H1 (cell line): ENCODE measurements at regions not wholly inside any gene's neighbourhood (a gene's known extent, or its start where the extent isn't known, plus 50 kb on each side); places are given as distances from the start of the nearest gene placed in this dataset.

ENCODE experiments used
- CTCF ChIA-PET: fragments of 300-600 bp; sonication (Branson Sonifier 250); formaldehyde crosslinking; loops from one replicate; lab custom pipeline; 2021; ENCODE audit not compliant: partially characterized antibody; lab: Charles Lee
- POLR2A ChIA-PET: fragments of 300-600 bp; sonication (Branson Sonifier 250); formaldehyde crosslinking; loops from one replicate; lab custom pipeline; 2021; ENCODE audit warnings: inconsistent platforms; ENCODE audit not compliant: partially characterized antibody; lab: Charles Lee
- DNase-seq, 2 experiments: peaks; one replicate each; pipeline versions ENCODE4 v3.0.0 to v3.0.0-alpha.2; 2010 to 2022; ENCODE audit warnings: low spot score in 2 of 2, low read depth in 1 of 2, mixed read lengths in 1 of 2
- FAIRE-seq: peaks from 2 replicates; lab custom pipeline; 2011; peaks lifted over from hg19 to GRCh38; lab: Jason Lieb, UNC
- H2AFZ ChIP-seq: 2 replicates; pipeline ENCODE4 v1.8.1; 2012; ENCODE audit warnings: low read length, inconsistent platforms
- H2AK5ac ChIP-seq: 2 replicates; pipeline ENCODE4 v1.6.1; 2013; ENCODE audit warnings: low read depth, low read length
- H2BK120ac ChIP-seq: replicated peaks from 2 replicates; pipeline ENCODE3; 2013; ENCODE audit warnings: low read depth, low read length, inconsistent platforms
- H2BK12ac ChIP-seq: 2 replicates; pipeline ENCODE4 v1.6.1; 2013; ENCODE audit warnings: low read depth, low read length
- H2BK15ac ChIP-seq: 2 replicates; pipeline ENCODE4 v1.6.1; 2013; ENCODE audit warnings: low read length
- H2BK20ac ChIP-seq: 2 replicates; pipeline ENCODE4 v1.6.1; 2013; ENCODE audit warnings: low read length
- H2BK5ac ChIP-seq: 2 replicates; pipeline ENCODE4 v1.6.1; 2013; ENCODE audit warnings: low read depth, low read length
- H3K14ac ChIP-seq: 2 replicates; pipeline ENCODE4 v1.6.1; 2013; ENCODE audit warnings: inconsistent platforms; ENCODE audit not compliant: insufficient read length
- H3K18ac ChIP-seq: 2 replicates; pipeline ENCODE4 v1.6.1; 2013; ENCODE audit warnings: low read length; ENCODE audit errors: extremely low read depth
- H3K23ac ChIP-seq: 2 replicates; pipeline ENCODE4 v1.6.1; 2013; ENCODE audit warnings: inconsistent platforms; ENCODE audit not compliant: insufficient read length
- H3K23me2 ChIP-seq: 2 replicates; pipeline ENCODE4 v1.6.1; 2013; ENCODE audit warnings: low read depth, low read length
- H3K27ac ChIP-seq: 2 replicates; pipeline ENCODE4 v1.6.1; 2011; ENCODE audit warnings: low read depth, low read length, inconsistent platforms
- H3K27me3 ChIP-seq, 4 experiments: replicated peaks in 1 of 4; 1 replicate in 1 of 4; 2 replicates in 3 of 4; pipeline versions ENCODE4 v1.6.1 to v1.8.1; 2011 to 2013; ENCODE audit warnings: low read length in 3 of 4, mild to moderate bottlenecking in 3 of 4, inconsistent platforms in 2 of 4, mixed read lengths in 2 of 4, moderate library complexity in 1 of 4; ENCODE audit not compliant: control insufficient read depth in 3 of 4, insufficient read depth in 3 of 4; ENCODE audit errors: extremely low read depth in 1 of 4
- H3K36me3 ChIP-seq, 4 experiments: 2 replicates each; pipeline versions ENCODE4 v1.6.1 to v1.8.1; 2011 to 2013; ENCODE audit warnings: mild to moderate bottlenecking in 4 of 4, low read length in 3 of 4, moderate library complexity in 2 of 4, control low read depth in 1 of 4, inconsistent platforms in 1 of 4; ENCODE audit not compliant: insufficient read depth in 4 of 4, control insufficient read depth in 2 of 4
- H3K4ac ChIP-seq: replicated peaks from 2 replicates; pipeline ENCODE3; 2013; ENCODE audit warnings: low read length, low read depth, mixed read lengths, inconsistent platforms; ENCODE audit not compliant: insufficient read length
- H3K4me1 ChIP-seq, 4 experiments: replicated peaks in 1 of 4; 1 replicate in 1 of 4; 2 replicates in 3 of 4; pipeline versions ENCODE4 v1.6.1 to v1.8.1; 2011 to 2013; ENCODE audit warnings: low read length in 3 of 4, inconsistent platforms in 2 of 4, mixed read lengths in 1 of 4; ENCODE audit not compliant: insufficient read depth in 4 of 4, control insufficient read depth in 3 of 4
- H3K4me2 ChIP-seq, 2 experiments: 2 replicates each; pipeline versions ENCODE4 v1.6.1 to v1.8.1; 2011 to 2013; ENCODE audit warnings: low read depth in 2 of 2, low read length in 2 of 2, control low read depth in 1 of 2, inconsistent platforms in 1 of 2, mild to moderate bottlenecking in 1 of 2; ENCODE audit not compliant: insufficient read depth in 1 of 2
- H3K4me3 ChIP-seq, 4 experiments: fragments of 200-600, 300-600 bp in 1 of 4; sonication (generic), shearing (Covaris generic), sonication (Bioruptor Twin) in 1 of 4; 2 replicates each; pipeline versions ENCODE4 v1.5.1 to v1.8.1; 2011 to 2016; ENCODE audit warnings: low read length in 4 of 4, low read depth in 3 of 4, control low read depth in 2 of 4, inconsistent platforms in 2 of 4, mild to moderate bottlenecking in 2 of 4, mixed read lengths in 1 of 4, moderate library complexity in 1 of 4; ENCODE audit not compliant: insufficient read depth in 2 of 4; ENCODE audit errors: extremely low read depth in 1 of 4
- H3K56ac ChIP-seq: replicated peaks from 2 replicates; pipeline ENCODE3; 2013; ENCODE audit warnings: low read depth, mild to moderate bottlenecking, mixed read lengths, low read length, inconsistent platforms; ENCODE audit not compliant: insufficient read length
- H3K79me1 ChIP-seq: 2 replicates; pipeline ENCODE4 v1.6.1; 2013; ENCODE audit warnings: low read depth, low read length, control low read depth
- H3K79me2 ChIP-seq, 2 experiments: 2 replicates each; pipeline versions ENCODE4 v1.6.1 to v1.8.1; 2012 to 2013; ENCODE audit warnings: low read length in 2 of 2, mild to moderate bottlenecking in 2 of 2, inconsistent platforms in 1 of 2; ENCODE audit not compliant: insufficient read depth in 2 of 2, control insufficient read depth in 1 of 2
- H3K9ac ChIP-seq, 4 experiments: replicated peaks in 1 of 4; 1 replicate in 1 of 4; 2 replicates in 3 of 4; pipeline versions ENCODE4 v1.6.1 to v1.8.1; 2011 to 2013; ENCODE audit warnings: low read depth in 3 of 4, low read length in 3 of 4, control low read depth in 2 of 4, mild to moderate bottlenecking in 2 of 4, moderate library complexity in 2 of 4, inconsistent platforms in 1 of 4; ENCODE audit errors: extremely low read depth in 1 of 4
- H3K9me3 ChIP-seq, 2 experiments: 2 replicates each; pipeline versions ENCODE4 v1.6.1 to v1.8.1; 2012 to 2013; ENCODE audit warnings: mild to moderate bottlenecking in 2 of 2, moderate library complexity in 2 of 2, control low read depth in 1 of 2, inconsistent platforms in 1 of 2, low read depth in 1 of 2, low read length in 1 of 2, mixed read lengths in 1 of 2; ENCODE audit not compliant: insufficient read depth in 2 of 2
- H4K20me1 ChIP-seq, 2 experiments: replicated peaks in 1 of 2; 2 replicates each; pipeline versions ENCODE3 to v1.8.1; 2011 to 2013; ENCODE audit warnings: inconsistent platforms in 2 of 2, low read length in 2 of 2, mild to moderate bottlenecking in 1 of 2; ENCODE audit not compliant: insufficient read depth in 2 of 2, control insufficient read depth in 1 of 2
- H4K5ac ChIP-seq: 2 replicates; pipeline ENCODE4 v1.6.1; 2013; ENCODE audit warnings: low read length, low read depth, mixed read lengths, inconsistent platforms; ENCODE audit not compliant: insufficient read length
- H4K8ac ChIP-seq: 2 replicates; pipeline ENCODE4 v1.8.0; 2013; ENCODE audit warnings: mild to moderate bottlenecking, moderate library complexity, low read length, inconsistent platforms; ENCODE audit not compliant: insufficient read depth; ENCODE audit errors: extremely low read depth
- H4K91ac ChIP-seq: replicated peaks from 2 replicates; pipeline ENCODE3; 2013; ENCODE audit warnings: low read length, mixed read lengths, inconsistent platforms; ENCODE audit not compliant: insufficient read length
- CBX5 ChIP-seq: fragments of 300-800, 300-1000 bp; sonication (generic); IDR thresholded peaks from 2 replicates; pipeline ENCODE4 v1.7.1; 2016; ENCODE audit warnings: antibody characterized with exemption, low read length, low read depth
- CHD2 ChIP-seq: IDR thresholded peaks from 2 replicates; pipeline ENCODE4 v1.6.1; 2012; ENCODE audit warnings: low read length, improper control_type of control experiment
- EGR1 ChIP-seq: IDR thresholded peaks from 2 replicates; pipeline ENCODE4 v1.6.1; 2011; ENCODE audit warnings: low read depth, low read length, borderline replicate concordance
- FOSL1 ChIP-seq: IDR thresholded peaks from 2 replicates; pipeline ENCODE4 v1.6.1; 2011; ENCODE audit warnings: mild to moderate bottlenecking, low read depth, low read length, moderate library complexity; ENCODE audit not compliant: insufficient read depth
- KDM5A ChIP-seq: fragments of 200-600 bp; IDR thresholded peaks from 2 replicates; pipeline ENCODE4 v1.7.1; 2012; ENCODE audit warnings: mild to moderate bottlenecking, low read length, inconsistent platforms, mixed read lengths
- PHF8 ChIP-seq: fragments of 200-600 bp; sonication (generic); conservative IDR thresholded peaks from 2 replicates; pipeline ENCODE4 v1.7.1; 2012; ENCODE audit warnings: low read depth, mild to moderate bottlenecking, inconsistent platforms, low read length, moderate library complexity
- RFX5 ChIP-seq: IDR thresholded peaks from 2 replicates; pipeline ENCODE4 v1.6.1; 2011; ENCODE audit warnings: low read depth, low read length, improper control_type of control experiment, borderline replicate concordance
- SIX5 ChIP-seq: IDR thresholded peaks from 2 replicates; pipeline ENCODE4 v1.6.1; 2011; ENCODE audit warnings: mild to moderate bottlenecking, low read depth, low read length
- SP2 ChIP-seq: IDR thresholded peaks from 2 replicates; pipeline ENCODE4 v1.6.1; 2012; ENCODE audit warnings: mild to moderate bottlenecking, low read length, inconsistent platforms
- TAF1 ChIP-seq: IDR thresholded peaks from 2 replicates; pipeline ENCODE4 v1.6.1; 2011; ENCODE audit warnings: mild to moderate bottlenecking, low read depth, low read length
- YY1 ChIP-seq: IDR thresholded peaks from 2 replicates; pipeline ENCODE4 v1.6.1; 2011; ENCODE audit warnings: low read depth, mild to moderate bottlenecking, low read length
- ZNF274 ChIP-seq: IDR thresholded peaks from 2 replicates; pipeline ENCODE4 v1.7.0; 2012; ENCODE audit warnings: low read length, borderline replicate concordance; ENCODE audit errors: extremely low read depth
- WGBS, 2 experiments: shearing (Covaris generic) in 1 of 2; methylation state at CpG; one replicate each; pipeline versions ENCODE4 v1.1.6 to v1.1.7; 2013 to 2015; ENCODE audit warnings: low lambda C conversion rate in 2 of 2, mixed read lengths in 2 of 2, inconsistent platforms in 1 of 2, low coverage in 1 of 2, missing lambda C conversion rate in 1 of 2; ENCODE audit not compliant: insufficient replicate concordance in 2 of 2, insufficient coverage in 1 of 2, insufficient read length in 1 of 2; ENCODE audit errors: extremely low coverage in 1 of 2, missing lambda C conversion rate in 1 of 2; 5-methylcytosine and 5-hydroxymethylcytosine counted together

DNA sequence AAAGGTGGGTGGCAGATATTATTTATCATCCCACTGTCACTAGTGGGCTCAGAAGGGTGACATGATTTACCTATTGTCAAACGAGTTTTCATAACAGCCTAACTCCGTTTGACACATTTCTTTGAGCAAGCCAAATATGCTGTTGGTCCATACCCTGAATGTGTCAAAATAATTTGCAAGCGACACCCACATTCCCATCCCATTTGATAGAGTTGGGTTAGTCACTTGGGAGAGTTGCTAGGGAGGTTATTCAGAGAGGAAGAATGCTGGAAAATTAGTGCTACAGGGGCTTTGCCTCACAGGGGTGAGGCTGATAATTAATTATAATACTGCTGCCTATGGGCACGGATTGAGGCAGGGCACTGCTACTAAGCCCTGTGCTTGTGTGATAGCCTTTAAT lies 98.5 kb upstream of the FHIT start:
- Histone ChIP-seq H2BK12ac (no peak overlapping the region), H3K4me1 (no peaks in the 10 kb centered on the region; a peak in 1 of 7 replicates), H3K23ac (no peak overlapping the region), H2BK120ac (no peak overlapping the region), H3K27me3 (no peaks in the 10 kb centered on the region), H2AFZ (no peak overlapping the region), H3K14ac (no peak overlapping the region), H3K18ac (no peak overlapping the region), H3K4ac (no peak overlapping the region), H3K4me3 (no peak overlapping the region), H3K56ac (no peak overlapping the region), H4K5ac (no peak overlapping the region), H3K4me2 (no peak overlapping the region), H3K23me2 (no peaks in the 10 kb centered on the region), H4K91ac (no peak overlapping the region), H3K36me3 (no peaks in the 10 kb centered on the region), H2BK15ac (no peak overlapping the region), H3K9ac (no peak overlapping the region), H2BK5ac (no peak overlapping the region), H3K9me3 (no peaks in the 10 kb centered on the region), H3K79me1 (no peaks in the 10 kb centered on the region), H4K8ac (no peak overlapping the region), H3K79me2 (no peaks in the 10 kb centered on the region), H2AK5ac (no peak overlapping the region), H4K20me1 (no peaks in the 10 kb centered on the region), H3K27ac (no peak overlapping the region), H2BK20ac (no peak overlapping the region)
- POLR2A ChIA-PET: no interaction called here
- FAIRE-seq (no peak), DNase-seq (no peak)
- TF ChIP-seq CHD2: no peak
- no peak for TF ChIP-seq SP2
- no peak for TF ChIP-seq FOSL1
- TF ChIP-seq RFX5: no peak
- TF ChIP-seq EGR1: no peak
- TF ChIP-seq KDM5A: no peak
- no peak for TF ChIP-seq YY1
- no peak for TF ChIP-seq ZNF274
- TF ChIP-seq SIX5: no peak
- no peak for TF ChIP-seq CBX5
- TF ChIP-seq PHF8: no peak
- TF ChIP-seq TAF1: no peak
- WGBS, 2 experiments: 82% methylated on average over 4 of the region's 4 CpGs; no CpG with 5 or more reads in 1 of the 2 experiments
- CTCF ChIA-PET: no interaction called here
